Caco-2 (cell line): ENCODE measurements at regions not wholly inside any gene's neighbourhood (a gene's known extent, or its start where the extent isn't known, plus 50 kb on each side); places are given as distances from the start of the nearest gene placed in this dataset.

Experiments used
- BruUV-seq: library from RNA; stranded (reverse); fragments of 400-500 nt; replicated peaks from 2 replicates; lab custom pipeline; 2021; lab: Mats Ljungman, UMichigan
- CTCF ChIA-PET: fragments of 300-600 bp; sonication (Branson Sonifier 250); formaldehyde crosslinking; loops from one replicate; lab custom pipeline; 2022; ENCODE audit warnings: antibody characterized with exemption; lab: Charles Lee
- POLR2A ChIA-PET: fragments of 300-600 bp; sonication (Branson Sonifier 250); formaldehyde crosslinking; loops from one replicate; lab custom pipeline; 2022; ENCODE audit warnings: antibody characterized with exemption; lab: Charles Lee
- DNase-seq, 2 experiments: peaks; one replicate each; pipeline versions ENCODE4 v3.0.0 to v3.0.0-alpha.2; 2020 to 2022
- H3K27me3 ChIP-seq: replicated peaks from 2 replicates; pipeline ENCODE4 v1.6.0; 2011; ENCODE audit warnings: low read length; ENCODE audit not compliant: control insufficient read depth, insufficient read depth
- H3K36me3 ChIP-seq: 2 replicates; pipeline ENCODE4 v1.5.1; 2011; ENCODE audit warnings: low read length; ENCODE audit not compliant: control insufficient read depth, insufficient read depth
- H3K4me1 ChIP-seq: fragments of 250-450 bp; sonication (Bioruptor Pico); 2 replicates; pipeline ENCODE4 v1.5.1; 2020; ENCODE audit warnings: mild to moderate bottlenecking
- H3K4me3 ChIP-seq: 2 replicates; pipeline ENCODE4 v1.5.1; 2011; ENCODE audit warnings: low read depth, mild to moderate bottlenecking, control low read depth, low read length
- H3K9me3 ChIP-seq: fragments of 250-450 bp; sonication (Bioruptor Pico); 2 replicates; pipeline ENCODE4 v1.5.1; 2020; ENCODE audit warnings: mild to moderate bottlenecking, moderate library complexity
- H3K27ac Mint-ChIP-seq: one replicate; pipeline ENCODE4 v1.8.0; 2022; ENCODE audit warnings: mixed read lengths; ENCODE audit not compliant: unreplicated experiment
- H3K27me3 Mint-ChIP-seq: one replicate; pipeline ENCODE4 v1.8.0; 2022; ENCODE audit warnings: mixed read lengths; ENCODE audit not compliant: insufficient read depth, unreplicated experiment
- H3K36me3 Mint-ChIP-seq: one replicate; pipeline ENCODE4 v1.8.0; 2022; ENCODE audit warnings: mild to moderate bottlenecking, mixed read lengths; ENCODE audit not compliant: insufficient read depth, unreplicated experiment
- H3K4me1 Mint-ChIP-seq: one replicate; pipeline ENCODE4 v1.8.0; 2022; ENCODE audit warnings: low read depth, mixed read lengths; ENCODE audit not compliant: unreplicated experiment
- H3K4me3 Mint-ChIP-seq: one replicate; pipeline ENCODE4 v1.8.0; 2022; ENCODE audit warnings: mild to moderate bottlenecking, moderate library complexity, mixed read lengths; ENCODE audit not compliant: unreplicated experiment
- H3K9me3 Mint-ChIP-seq: one replicate; pipeline ENCODE4 v1.8.0; 2022; ENCODE audit warnings: mixed read lengths; ENCODE audit not compliant: unreplicated experiment
- CTCF ChIP-seq, 2 experiments: fragments of 200-600 bp in 1 of 2; IDR thresholded peaks; 1 replicate in 1 of 2; 2 replicates in 1 of 2; pipeline versions ENCODE4 v1.5.1 to v1.8.0; 2011 to 2022; ENCODE audit warnings: antibody characterized with exemption in 1 of 2, control low read depth in 1 of 2, inconsistent platforms in 1 of 2, low read depth in 1 of 2, low read length in 1 of 2, mild to moderate bottlenecking in 1 of 2, moderate library complexity in 1 of 2; ENCODE audit not compliant: insufficient read depth in 1 of 2, severe bottlenecking in 1 of 2, unreplicated experiment in 1 of 2
- intact Hi-C: fragments of 100-400 bp; cut with micrococcal nuclease; formaldehyde crosslinking; loops from one replicate; pipeline ENCODE4 v1.10.0; 2022; ENCODE audit not compliant: unreplicated experiment

GRCh38 chr9:95715868-95716435, 159.5 kb upstream of the ERCC6L2 start:
- BruUV-seq: no TSS peak
- H3K4me1 ChIP-seq: peaks cover 13% of the 10 kb centered on the region
- no peaks in the 10 kb centered on the region for H3K4me1 Mint-ChIP-seq
- ChIA-PET CTCF (interaction anchor here (1.1 kb wide), 1 partner anchor 20 kb away, joined by 3 read pairs; no protein-coding TSS in a partner anchor), POLR2A (no interaction called here)
- no peak overlapping the region for H3K4me3 ChIP-seq
- intact Hi-C loops: no loop called here
- H3K4me3 Mint-ChIP-seq: no peak overlapping the region
- H3K27me3 Mint-ChIP-seq: no peaks in the 10 kb centered on the region
- H3K27ac Mint-ChIP-seq: no peak overlapping the region
- no peak for TF ChIP-seq CTCF (IDR thresholded peaks at IDR 0.05; ENCODE audit: insufficient read depth in 1 of 2, low read depth in 1 of 2, low read length in 1 of 2, severe bottlenecking in 1 of 2, unreplicated experiment in 1 of 2)
- DNase-seq: no peak
- H3K36me3 ChIP-seq: no peaks in the 10 kb centered on the region
- H3K9me3 ChIP-seq: 0 out of 2 replicates have a peak, but pooled peaks cover 3% of the 10 kb centered on the region
- H3K27me3 ChIP-seq: no peaks in the 10 kb centered on the region
- peaks cover 6% of the 10 kb centered on the region for H3K36me3 Mint-ChIP-seq
- H3K9me3 Mint-ChIP-seq: peaks cover 33% of the 10 kb centered on the region

DNA sequence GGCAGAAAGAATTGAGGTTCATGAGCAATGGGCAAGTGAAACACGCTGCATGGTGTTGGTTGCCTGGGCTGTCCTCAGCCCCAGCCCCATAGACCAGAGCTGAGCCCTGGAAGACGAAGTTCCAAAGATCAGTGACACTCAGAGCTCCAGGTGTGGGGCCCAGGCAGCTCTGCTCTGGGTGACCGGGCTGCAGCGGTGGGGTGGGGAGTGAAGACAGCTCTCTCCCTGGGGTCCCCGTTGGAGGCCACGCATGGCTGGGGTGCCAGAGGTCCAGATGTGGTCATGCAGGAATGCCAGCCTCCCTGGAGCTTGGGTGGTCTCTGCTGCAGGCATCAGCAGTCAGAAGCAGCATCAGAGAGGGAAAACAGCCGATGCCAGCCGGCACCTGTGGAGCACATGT, 165.0 kb upstream of the ERCC6L2 start:
- Histone ChIP-seq H3K4me1 (no peaks in the 10 kb centered on the region), H3K4me3 (no peak overlapping the region), H3K9me3 (no peaks in the 10 kb centered on the region), H3K27me3 (no peaks in the 10 kb centered on the region), H3K36me3 (no peaks in the 10 kb centered on the region)
- TF ChIP-seq CTCF (IDR thresholded peaks at IDR 0.05; ENCODE audit: insufficient read depth in 1 of 2, low read depth in 1 of 2, low read length in 1 of 2, severe bottlenecking in 1 of 2, unreplicated experiment in 1 of 2): no peak
- Mint-ChIP-seq H3K27ac (no peak overlapping the region), H3K4me1 (no peaks in the 10 kb centered on the region), H3K9me3 (peaks cover 13% of the 10 kb centered on the region), H3K36me3 (peaks cover 3% of the 10 kb centered on the region), H3K27me3 (no peaks in the 10 kb centered on the region), H3K4me3 (no peak overlapping the region)
- no TSS peak for BruUV-seq
- ChIA-PET POLR2A (no interaction called here), CTCF (no interaction called here)
- intact Hi-C loops: no loop called here
- no peak for DNase-seq

DNA sequence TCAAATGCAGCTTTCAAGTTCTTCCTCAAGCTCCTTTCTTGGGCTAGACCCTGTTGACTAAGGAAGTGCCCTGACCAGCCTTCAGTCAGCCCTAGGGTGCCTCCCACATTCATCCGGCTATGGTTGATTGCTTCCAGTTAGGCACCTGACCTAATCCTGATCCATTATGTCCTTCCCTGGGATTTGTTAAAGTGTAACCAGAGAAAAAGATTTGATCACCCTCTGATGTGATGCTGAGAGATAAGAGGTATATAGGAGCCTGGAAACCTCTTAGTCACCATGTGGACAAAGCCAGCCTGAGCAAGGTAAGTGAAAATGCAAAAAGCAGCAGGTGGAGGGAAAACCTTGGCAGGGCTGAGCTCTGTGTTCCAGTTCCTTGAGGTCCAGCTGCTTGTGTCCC, 178.8 kb upstream of the ERCC6L2 start:
- Histone ChIP-seq H3K4me3 (no peak overlapping the region), H3K9me3 (no peaks in the 10 kb centered on the region), H3K4me1 (peaks cover 4% of the 10 kb centered on the region; the same call in 1 of the 2 replicates), H3K36me3 (no peaks in the 10 kb centered on the region; the same call in 1 of the 2 replicates), H3K27me3 (no peaks in the 10 kb centered on the region)
- H3K4me3 Mint-ChIP-seq: no peak overlapping the region
- no peak for TF ChIP-seq CTCF (IDR thresholded peaks at IDR 0.05; ENCODE audit: insufficient read depth in 1 of 2, low read depth in 1 of 2, low read length in 1 of 2, severe bottlenecking in 1 of 2, unreplicated experiment in 1 of 2)
- no TSS peak for BruUV-seq
- H3K27ac Mint-ChIP-seq: peak overlapping the region; percentile 2
- POLR2A ChIA-PET: no interaction called here
- intact Hi-C loops: no loop called here
- peaks cover 21% of the 10 kb centered on the region for H3K9me3 Mint-ChIP-seq
- peaks cover 11% of the 10 kb centered on the region for H3K4me1 Mint-ChIP-seq
- H3K27me3 Mint-ChIP-seq: no peaks in the 10 kb centered on the region
- CTCF ChIA-PET: no interaction called here
- DNase-seq: peak; percentile 43 to 47
- H3K36me3 Mint-ChIP-seq: peaks cover 4% of the 10 kb centered on the region
